ENCODE measurements at regions not wholly inside any gene's neighbourhood (a gene's known extent, or its start where the extent isn't known, plus 50 kb on each side); places are given as distances from the start of the nearest gene placed in this dataset.

DNA sequence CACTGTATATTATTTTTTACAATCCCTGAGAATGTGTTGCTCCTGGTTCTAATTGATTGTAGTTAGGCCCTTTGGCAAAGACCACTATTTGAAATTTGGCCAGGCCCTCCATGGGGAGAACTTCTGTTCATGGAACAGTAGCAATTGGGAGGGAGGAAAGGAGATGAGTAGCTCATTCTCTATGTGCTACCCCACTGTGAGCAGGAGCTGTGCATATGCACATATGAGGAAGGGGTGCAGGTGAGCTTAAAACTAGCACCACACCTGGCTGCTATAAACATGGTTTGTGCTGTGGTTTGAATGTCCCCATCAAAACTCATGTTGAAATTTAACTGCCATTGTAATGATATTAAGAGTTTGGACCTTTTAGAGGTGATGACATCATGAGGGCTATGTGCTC is 1483.2 kb downstream of the PCDH7 start:
- Histone ChIP-seq H3K4me3 (ENCODE audit: low read depth in 2 of 2, low read length in 2 of 2) (no peak overlapping the region), H3K27ac (ENCODE audit: low read length) (no peak overlapping the region), H3K36me3 (ENCODE audit: control insufficient read depth, insufficient read depth, low read length) (no peaks in the 10 kb centered on the region), H3K9me3 (ENCODE audit: control insufficient read depth, insufficient read depth, low read depth, low read length) (no peaks in the 10 kb centered on the region), H3K27me3 (ENCODE audit: control insufficient read depth, insufficient read depth, low read length) (no peaks in the 10 kb centered on the region), H3K4me1 (ENCODE audit: control insufficient read depth, insufficient read depth, low read length) (no peaks in the 10 kb centered on the region)
- CTCF ChIA-PET = no interaction called here
- POLR2A ChIA-PET = no interaction called here
- BruUV-seq (replicated peaks) = no TSS peak
- ATAC-seq = no peak
- in situ Hi-C loops (cut with HindIII; ENCODE audit: low pct_unique_long_range_greater_than_20kb, low sequenced_read_pairs) (no loop called here), intact Hi-C loops (cut with micrococcal nuclease; ENCODE audit: unreplicated experiment) (no loop called here)
- DNase-seq (ENCODE audit: low read depth, low spot score) = no peak
- TF ChIP-seq SIN3A (IDR thresholded peaks at IDR 0.05; ENCODE audit: borderline replicate concordance, insufficient read depth, low read depth, low read length) = no peak
- no peak for TF ChIP-seq POLR2AphosphoS5 (IDR thresholded peaks at IDR 0.05; ENCODE audit: low read depth, low read length)
- TF ChIP-seq REST (IDR thresholded peaks at IDR 0.05; ENCODE audit: insufficient read depth in 1 of 2, low read depth in 2 of 2, low read length in 1 of 2) = no peak

DNA sequence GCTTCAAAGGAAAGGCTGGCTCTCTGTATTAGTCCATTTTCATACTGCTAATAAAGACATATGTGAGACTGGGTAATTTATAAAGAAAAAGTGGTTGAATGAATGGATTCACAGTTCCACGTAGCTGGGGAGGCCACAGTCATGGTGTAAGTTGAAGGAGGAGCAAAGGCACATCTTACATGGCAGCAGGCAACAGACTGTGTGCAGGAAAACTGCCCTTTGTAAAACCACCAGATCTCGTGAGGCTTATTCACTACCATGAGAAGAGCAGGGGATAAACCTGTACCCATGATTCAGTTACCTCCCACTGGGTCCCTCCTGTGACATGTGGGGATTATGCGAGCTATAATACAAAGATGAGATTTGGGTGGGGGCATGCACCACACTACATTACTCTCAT is 1486.6 kb downstream of the PCDH7 start:
- CTCF ChIA-PET = no interaction called here
- POLR2A ChIA-PET = no interaction called here
- BruUV-seq (replicated peaks) = no TSS peak
- in situ Hi-C loops (cut with HindIII; ENCODE audit: low pct_unique_long_range_greater_than_20kb, low sequenced_read_pairs) = no loop called here
- intact Hi-C loops (cut with micrococcal nuclease; ENCODE audit: unreplicated experiment) = no loop called here
- no peak for DNase-seq (ENCODE audit: low read depth, low spot score)
- Histone ChIP-seq H3K36me3 (ENCODE audit: control insufficient read depth, insufficient read depth, low read length) (no peaks in the 10 kb centered on the region), H3K9me3 (ENCODE audit: control insufficient read depth, insufficient read depth, low read depth, low read length) (no peaks in the 10 kb centered on the region), H3K27ac (ENCODE audit: low read length) (no peak overlapping the region), H3K4me3 (ENCODE audit: low read depth in 2 of 2, low read length in 2 of 2) (no peak overlapping the region), H3K4me1 (ENCODE audit: control insufficient read depth, insufficient read depth, low read length) (no peaks in the 10 kb centered on the region), H3K27me3 (ENCODE audit: control insufficient read depth, insufficient read depth, low read length) (no peaks in the 10 kb centered on the region)
- ATAC-seq = no peak
- TF ChIP-seq, protein P1, sequence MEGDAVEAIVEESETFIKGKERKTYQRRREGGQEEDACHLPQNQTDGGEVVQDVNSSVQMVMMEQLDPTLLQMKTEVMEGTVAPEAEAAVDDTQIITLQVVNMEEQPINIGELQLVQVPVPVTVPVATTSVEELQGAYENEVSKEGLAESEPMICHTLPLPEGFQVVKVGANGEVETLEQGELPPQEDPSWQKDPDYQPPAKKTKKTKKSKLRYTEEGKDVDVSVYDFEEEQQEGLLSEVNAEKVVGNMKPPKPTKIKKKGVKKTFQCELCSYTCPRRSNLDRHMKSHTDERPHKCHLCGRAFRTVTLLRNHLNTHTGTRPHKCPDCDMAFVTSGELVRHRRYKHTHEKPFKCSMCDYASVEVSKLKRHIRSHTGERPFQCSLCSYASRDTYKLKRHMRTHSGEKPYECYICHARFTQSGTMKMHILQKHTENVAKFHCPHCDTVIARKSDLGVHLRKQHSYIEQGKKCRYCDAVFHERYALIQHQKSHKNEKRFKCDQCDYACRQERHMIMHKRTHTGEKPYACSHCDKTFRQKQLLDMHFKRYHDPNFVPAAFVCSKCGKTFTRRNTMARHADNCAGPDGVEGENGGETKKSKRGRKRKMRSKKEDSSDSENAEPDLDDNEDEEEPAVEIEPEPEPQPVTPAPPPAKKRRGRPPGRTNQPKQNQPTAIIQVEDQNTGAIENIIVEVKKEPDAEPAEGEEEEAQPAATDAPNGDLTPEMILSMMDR (IDR thresholded peaks at IDR 0.05) = no peak
- TF ChIP-seq POLR2AphosphoS5 (IDR thresholded peaks at IDR 0.05; ENCODE audit: low read depth, low read length) (no peak), SIN3A (IDR thresholded peaks at IDR 0.05; ENCODE audit: borderline replicate concordance, insufficient read depth, low read depth, low read length) (no peak), TCF7L2 (IDR thresholded peaks at IDR 0.05; ENCODE audit: low read depth, low read length) (no peak), REST (IDR thresholded peaks at IDR 0.05; ENCODE audit: insufficient read depth in 1 of 2, low read depth in 2 of 2, low read length in 1 of 2) (no peak)

All from Panc1 (cell line).